LNCAP (cell line): ENCODE measurements at regions not wholly inside any gene's neighbourhood (a gene's known extent, or its start where the extent isn't known, plus 50 kb on each side); places are given as distances from the start of the nearest gene placed in this dataset.

Experiments
- CTCF ChIP-seq: fragments of 450-650 bp; IDR thresholded peaks from 2 replicates; pipeline ENCODE4 v1.5.1; 2017; ENCODE audit warnings: mild to moderate bottlenecking

GRCh38 chr4:120611092-120611491, 311.4 kb downstream of the PRDM5 start:
- TF ChIP-seq CTCF: no peak

GRCh38 chr4:120591038-120591437, 331.5 kb downstream of the PRDM5 start:
- TF ChIP-seq CTCF: no peak

GRCh38 chr4:120589787-120590186, 332.7 kb downstream of the PRDM5 start:
- TF ChIP-seq CTCF: no peak

GRCh38 chr4:120568731-120569130, 353.8 kb downstream of the PRDM5 start:
- TF ChIP-seq CTCF: no peak

GRCh38 chr4:120561648-120562047, 360.9 kb downstream of the PRDM5 start:
- TF ChIP-seq CTCF: no peak

GRCh38 chr4:120557372-120557771, 365.2 kb downstream of the PRDM5 start:
- no peak for TF ChIP-seq CTCF

- TF ChIP-seq CTCF: no peak
Measured at GRCh38 chr4:120555058-120555457, 367.5 kb downstream of the PRDM5 start.

GRCh38 chr4:120554086-120554485, 368.4 kb downstream of the PRDM5 start:
- no peak for TF ChIP-seq CTCF
